ENCODE measurements at regions not wholly inside any gene's neighbourhood (a gene's known extent, or its start where the extent isn't known, plus 50 kb on each side); places are given as distances from the start of the nearest gene placed in this dataset.

GRCh38 chr7:416761-417624 is 102.7 kb downstream of the PDGFA start:
- Histone ChIP-seq H3K36me3 (no peaks in the 10 kb centered on the region), H3K9me3 (peaks cover 0 to 14% (median 7%) of the 10 kb centered on the region in 3 donors), H3K4me1 (no peaks in the 10 kb centered on the region), H3K27me3 (peaks cover 0 to 2% (median 0%) of the 10 kb centered on the region in 4 donors), H3K4me3 (no peak overlapping the region), H3K27ac (no peak overlapping the region)
- intact Hi-C loops (cut with DNase I), result no loop called here
- DNase-seq, result no peak
- no peak for TF ChIP-seq CTCF (IDR thresholded peaks at IDR 0.05)
- no peak for TF ChIP-seq POLR2A (IDR thresholded peaks at IDR 0.05)
- WGBS, 2 donors, result 75 to 85% methylated on average over 5 to 11 of the region's 25 CpGs

- H3K36me3 ChIP-seq, result no peaks in the 10 kb centered on the region
- no peak for TF ChIP-seq POLR2A (IDR thresholded peaks at IDR 0.05)
- DNase-seq, result no peak
- no peaks in the 10 kb centered on the region for H3K4me1 ChIP-seq
- H3K27me3 ChIP-seq, result no peaks in the 10 kb centered on the region
- H3K9me3 ChIP-seq, result peaks cover 0 to 14% (median 7%) of the 10 kb centered on the region in 3 donors
- H3K27ac ChIP-seq, result no peak overlapping the region
- 94 to 100% methylated on average over 5 of the region's 5 CpGs for WGBS, 2 donors
- no peak overlapping the region for H3K4me3 ChIP-seq
- intact Hi-C loops (cut with DNase I), result no loop called here
These were observed 102.1 kb downstream of the PDGFA start for GRCh38 chr7:417625-417889.

GRCh38 chr7:417973-418601 is 101.6 kb downstream of the PDGFA start:
- WGBS, 2 donors, result 85% methylated on average over 7 of the region's 7 CpGs
- intact Hi-C loops (cut with DNase I), result no loop called here
- DNase-seq, result no peak

GRCh38 chr7:418636-419280 is 100.9 kb downstream of the PDGFA start:
- Histone ChIP-seq H3K9me3 (peaks cover 0 to 14% (median 7%) of the 10 kb centered on the region in 3 donors), H3K4me3 (no peak overlapping the region), H3K4me1 (no peaks in the 10 kb centered on the region), H3K27me3 (peaks cover 0 to 4% (median 0%) of the 10 kb centered on the region in 4 donors), H3K36me3 (no peaks in the 10 kb centered on the region), H3K27ac (no peak overlapping the region)
- TF ChIP-seq CTCF (IDR thresholded peaks at IDR 0.05), result no peak
- DNase-seq, result no peak
- intact Hi-C loops (cut with DNase I), result no loop called here
- 76 to 84% methylated on average over 2 to 3 of the region's 11 CpGs for WGBS, 2 donors

More at GRCh38 chr7:417973-418601, 101.6 kb downstream of the PDGFA start:
- TF ChIP-seq POLR2A (IDR thresholded peaks at IDR 0.05) (no peak), CTCF (IDR thresholded peaks at IDR 0.05) (no peak)
- Histone ChIP-seq H3K36me3 (no peaks in the 10 kb centered on the region), H3K4me3 (no peak overlapping the region), H3K27ac (no peak overlapping the region), H3K4me1 (no peaks in the 10 kb centered on the region), H3K27me3 (no peaks in the 10 kb centered on the region), H3K9me3 (peaks cover 0 to 14% (median 7%) of the 10 kb centered on the region in 3 donors)

GRCh38 chr7:420142-421093 is 99.2 kb downstream of the PDGFA start:
- Histone ChIP-seq H3K36me3 (no peaks in the 10 kb centered on the region), H3K4me3 (no peak overlapping the region), H3K9me3 (peaks cover 0 to 14% (median 7%) of the 10 kb centered on the region in 3 donors), H3K27ac (no peak overlapping the region), H3K4me1 (peaks cover 0 to 13% (median 5%) of the 10 kb centered on the region in 3 donors), H3K27me3 (peaks cover 0 to 18% (median 0%) of the 10 kb centered on the region in 4 donors)
- TF ChIP-seq CTCF (IDR thresholded peaks at IDR 0.05) (no peak), POLR2A (IDR thresholded peaks at IDR 0.05) (no peak)
- intact Hi-C loops (cut with DNase I), result no loop called here
- DNase-seq, result no peak
- 93% methylated on average over 6 of the region's 20 CpGs; no CpG with 5 or more reads in 1 of the 2 donors for WGBS, 2 donors
